OCI-LY1 (cell line): ENCODE measurements at regions not wholly inside any gene's neighbourhood (a gene's known extent, or its start where the extent isn't known, plus 50 kb on each side); places are given as distances from the start of the nearest gene placed in this dataset.

Source experiments
- H2AFZ ChIP-seq: fragments of 200-600 bp; sonication (generic), shearing (Covaris generic); 2 replicates; pipeline ENCODE4 v1.6.0; 2014; ENCODE audit warnings: antibody characterized with exemption, mild to moderate bottlenecking, low read length
- H3F3A ChIP-seq: fragments of 200-600 bp; sonication (generic), shearing (Covaris generic); 2 replicates; pipeline ENCODE4 v1.6.0; 2014; ENCODE audit warnings: mild to moderate bottlenecking, antibody characterized with exemption, low read length, moderate library complexity; ENCODE audit not compliant: insufficient read depth
- H3K27ac ChIP-seq: fragments of 200-600 bp; sonication (generic); 2 replicates; pipeline ENCODE4 v1.5.1; 2014; ENCODE audit warnings: low read length, mixed run types, mild to moderate bottlenecking, low read depth; ENCODE audit not compliant: poor library complexity, severe bottlenecking
- H3K27me3 ChIP-seq: fragments of 200-600 bp; sonication (generic); 2 replicates; pipeline ENCODE4 v1.6.0; 2014; ENCODE audit warnings: antibody characterized with exemption, mild to moderate bottlenecking, low read length, moderate library complexity; ENCODE audit not compliant: insufficient read depth
- H3K36me3 ChIP-seq: fragments of 200-600 bp; sonication (generic); 2 replicates; pipeline ENCODE4 v1.6.1; 2014; ENCODE audit warnings: mild to moderate bottlenecking, antibody characterized with exemption, low read length, moderate library complexity, mixed read lengths; ENCODE audit not compliant: insufficient read depth
- H3K4me1 ChIP-seq: fragments of 200-600 bp; sonication (generic); 2 replicates; pipeline ENCODE4 v1.5.1; 2014; ENCODE audit warnings: mild to moderate bottlenecking, low read length, moderate library complexity; ENCODE audit not compliant: insufficient read depth, severe bottlenecking
- H3K4me2 ChIP-seq: fragments of 200-600 bp; sonication (generic), shearing (Covaris generic); 2 replicates; pipeline ENCODE4 v1.6.1; 2014; ENCODE audit warnings: low read length
- H3K4me3 ChIP-seq: fragments of 200-600 bp; sonication (generic); 2 replicates; pipeline ENCODE4 v1.5.1; 2014; ENCODE audit warnings: low read length, low read depth, mild to moderate bottlenecking, mixed read lengths; ENCODE audit not compliant: poor library complexity, severe bottlenecking
- H3K79me2 ChIP-seq: fragments of 200-600 bp; shearing (Covaris generic); 2 replicates; pipeline ENCODE4 v1.6.1; 2016; ENCODE audit warnings: mixed run types, low read length, mixed read lengths; ENCODE audit not compliant: insufficient read depth
- H3K9ac ChIP-seq: fragments of 200-600 bp; sonication (generic), shearing (Covaris generic); 2 replicates; pipeline ENCODE4 v1.6.1; 2014; ENCODE audit warnings: mild to moderate bottlenecking, low read length, mixed read lengths
- H3K9me2 ChIP-seq: fragments of 200-600 bp; sonication (generic), shearing (Covaris generic); 2 replicates; pipeline ENCODE4 v1.6.1; 2014; ENCODE audit warnings: low read depth, mild to moderate bottlenecking, low read length, mixed read lengths
- H3K9me3 ChIP-seq: fragments of 200-600 bp; shearing (Covaris generic); 2 replicates; pipeline ENCODE4 v1.6.1; 2014; ENCODE audit warnings: low read length, mixed read lengths
- H4K20me1 ChIP-seq: fragments of 200-600 bp; sonication (generic), shearing (Covaris generic); 2 replicates; pipeline ENCODE4 v1.6.0; 2016; ENCODE audit warnings: mild to moderate bottlenecking, low read length; ENCODE audit not compliant: insufficient read depth
- CTCF ChIP-seq: fragments of 200-600 bp; sonication (generic), shearing (Covaris generic); IDR thresholded peaks from 2 replicates; pipeline ENCODE4 v1.5.1; 2017; ENCODE audit warnings: mild to moderate bottlenecking, antibody characterized with exemption, low read length, moderate library complexity, mixed read lengths
- EZH2 ChIP-seq: fragments of 200-600 bp; sonication (generic), shearing (Covaris generic); IDR thresholded peaks from 2 replicates; pipeline ENCODE4 v1.8.0; 2017; ENCODE audit warnings: borderline replicate concordance, mixed run types, mild to moderate bottlenecking, antibody characterized with exemption, low read length, moderate library complexity, mixed read lengths

GRCh38 chr21:27507695-27508094, 540.8 kb upstream of the ADAMTS5 start:
- Histone ChIP-seq H2AFZ (no peak overlapping the region), H3K9me2 (no peaks in the 10 kb centered on the region), H3K27me3 (no peaks in the 10 kb centered on the region), H3K4me1 (no peaks in the 10 kb centered on the region), H3K9ac (no peak overlapping the region), H3K79me2 (no peaks in the 10 kb centered on the region), H3K4me2 (no peak overlapping the region), H3K36me3 (no peaks in the 10 kb centered on the region), H3F3A (no peaks in the 10 kb centered on the region), H4K20me1 (no peaks in the 10 kb centered on the region), H3K4me3 (no peak overlapping the region), H3K27ac (no peak overlapping the region), H3K9me3 (no peaks in the 10 kb centered on the region)
- TF ChIP-seq EZH2 (no peak), CTCF (no peak)

- Histone ChIP-seq H3K9me2 (no peaks in the 10 kb centered on the region), H4K20me1 (no peaks in the 10 kb centered on the region), H3K36me3 (no peaks in the 10 kb centered on the region), H3F3A (no peaks in the 10 kb centered on the region), H3K27ac (no peak overlapping the region), H3K4me2 (no peak overlapping the region), H3K9ac (no peak overlapping the region), H3K4me1 (no peaks in the 10 kb centered on the region), H3K9me3 (no peaks in the 10 kb centered on the region), H3K27me3 (no peaks in the 10 kb centered on the region), H2AFZ (no peak overlapping the region), H3K4me3 (no peak overlapping the region), H3K79me2 (no peaks in the 10 kb centered on the region)
- TF ChIP-seq CTCF: no peak
- no peak for TF ChIP-seq EZH2
Observed at GRCh38 chr21:27505516-27505915, 538.6 kb upstream of the ADAMTS5 start.

GRCh38 chr21:27502801-27503200, 535.9 kb upstream of the ADAMTS5 start:
- no peaks in the 10 kb centered on the region for H4K20me1 ChIP-seq
- H3K4me3 ChIP-seq: no peak overlapping the region
- no peak overlapping the region for H3K4me2 ChIP-seq
- H2AFZ ChIP-seq: no peak overlapping the region
- TF ChIP-seq EZH2 (no peak), CTCF (no peak)
- no peaks in the 10 kb centered on the region for H3K9me3 ChIP-seq
- H3K27me3 ChIP-seq: no peaks in the 10 kb centered on the region
- no peaks in the 10 kb centered on the region for H3K9me2 ChIP-seq
- no peaks in the 10 kb centered on the region for H3K36me3 ChIP-seq
- no peaks in the 10 kb centered on the region for H3K4me1 ChIP-seq
- no peaks in the 10 kb centered on the region for H3K79me2 ChIP-seq
- H3F3A ChIP-seq: no peaks in the 10 kb centered on the region
- no peak overlapping the region for H3K27ac ChIP-seq
- H3K9ac ChIP-seq: no peak overlapping the region
